ENCODE measurements at regions not wholly inside any gene's neighbourhood (a gene's known extent, or its start where the extent isn't known, plus 50 kb on each side); places are given as distances from the start of the nearest gene placed in this dataset.

DNA sequence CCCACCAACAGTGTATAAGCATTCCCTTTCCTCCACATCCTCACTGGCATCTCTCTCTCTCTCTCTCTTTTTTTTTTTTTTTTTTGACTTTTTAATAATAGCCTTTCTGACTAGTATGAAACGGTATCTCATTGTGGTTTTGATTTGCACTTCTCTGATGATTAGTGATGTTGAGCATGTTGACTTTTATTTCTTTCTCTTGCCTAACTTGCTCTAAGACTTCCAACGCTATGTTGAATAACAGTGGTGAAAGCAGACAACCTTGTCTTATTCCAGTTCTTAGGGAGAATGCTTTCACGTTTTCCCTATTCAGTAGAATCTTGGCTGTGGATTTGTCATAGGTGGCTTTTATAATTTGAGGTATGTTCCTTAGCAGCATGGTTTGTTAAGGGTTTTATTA is 249.4 kb upstream of the MDFIC2 start:
- Histone ChIP-seq H3K79me2 (ENCODE audit: insufficient read depth, low read length) (no peaks in the 10 kb centered on the region), H2AFZ (ENCODE audit: low read length) (no peak overlapping the region), H3K4me2 (ENCODE audit: low read length) (no peak overlapping the region), H3K36me3 (ENCODE audit: insufficient read depth, low read length) (no peaks in the 10 kb centered on the region), H4K20me1 (ENCODE audit: insufficient read depth, low read length) (no peaks in the 10 kb centered on the region), H3K9ac (ENCODE audit: low read length) (no peak overlapping the region), H3F3A (ENCODE audit: insufficient read depth, low read length) (no peaks in the 10 kb centered on the region), H3K9me2 (ENCODE audit: low read depth, low read length) (no peaks in the 10 kb centered on the region), H3K9me3 (ENCODE audit: low read length) (no peaks in the 10 kb centered on the region), H3K4me1 (ENCODE audit: insufficient read depth, low read length, severe bottlenecking) (no peaks in the 10 kb centered on the region), H3K4me3 (ENCODE audit: low read depth, low read length, poor library complexity, severe bottlenecking) (no peak overlapping the region), H3K27ac (ENCODE audit: low read depth, low read length, poor library complexity, severe bottlenecking) (no peak overlapping the region), H3K27me3 (ENCODE audit: insufficient read depth, low read length) (no peaks in the 10 kb centered on the region)
- TF ChIP-seq, protein P1, sequence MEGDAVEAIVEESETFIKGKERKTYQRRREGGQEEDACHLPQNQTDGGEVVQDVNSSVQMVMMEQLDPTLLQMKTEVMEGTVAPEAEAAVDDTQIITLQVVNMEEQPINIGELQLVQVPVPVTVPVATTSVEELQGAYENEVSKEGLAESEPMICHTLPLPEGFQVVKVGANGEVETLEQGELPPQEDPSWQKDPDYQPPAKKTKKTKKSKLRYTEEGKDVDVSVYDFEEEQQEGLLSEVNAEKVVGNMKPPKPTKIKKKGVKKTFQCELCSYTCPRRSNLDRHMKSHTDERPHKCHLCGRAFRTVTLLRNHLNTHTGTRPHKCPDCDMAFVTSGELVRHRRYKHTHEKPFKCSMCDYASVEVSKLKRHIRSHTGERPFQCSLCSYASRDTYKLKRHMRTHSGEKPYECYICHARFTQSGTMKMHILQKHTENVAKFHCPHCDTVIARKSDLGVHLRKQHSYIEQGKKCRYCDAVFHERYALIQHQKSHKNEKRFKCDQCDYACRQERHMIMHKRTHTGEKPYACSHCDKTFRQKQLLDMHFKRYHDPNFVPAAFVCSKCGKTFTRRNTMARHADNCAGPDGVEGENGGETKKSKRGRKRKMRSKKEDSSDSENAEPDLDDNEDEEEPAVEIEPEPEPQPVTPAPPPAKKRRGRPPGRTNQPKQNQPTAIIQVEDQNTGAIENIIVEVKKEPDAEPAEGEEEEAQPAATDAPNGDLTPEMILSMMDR (IDR thresholded peaks at IDR 0.05; ENCODE audit: low read length) = no peak
- no peak for TF ChIP-seq EZH2 (IDR thresholded peaks at IDR 0.05; ENCODE audit: borderline replicate concordance, low read length)

- H2AFZ ChIP-seq (ENCODE audit: low read length) = no peak overlapping the region
Measured at GRCh38 chr3:70558956-70559355, 246.5 kb upstream of the MDFIC2 start.

GRCh38 chr3:70557976-70558375 is 245.5 kb upstream of the MDFIC2 start:
- no peaks in the 10 kb centered on the region for H3K9me3 ChIP-seq (ENCODE audit: low read length)
- H3K27ac ChIP-seq (ENCODE audit: low read depth, low read length, poor library complexity, severe bottlenecking) = no peak overlapping the region
- H3K4me2 ChIP-seq (ENCODE audit: low read length) = no peak overlapping the region
- no peaks in the 10 kb centered on the region for H3K9me2 ChIP-seq (ENCODE audit: low read depth, low read length)
- TF ChIP-seq EZH2 (IDR thresholded peaks at IDR 0.05; ENCODE audit: borderline replicate concordance, low read length) = no peak
- TF ChIP-seq, protein P1 (IDR thresholded peaks at IDR 0.05; ENCODE audit: low read length) = no peak
- H3K79me2 ChIP-seq (ENCODE audit: insufficient read depth, low read length) = no peaks in the 10 kb centered on the region
- H3K27me3 ChIP-seq (ENCODE audit: insufficient read depth, low read length) = no peaks in the 10 kb centered on the region
- H2AFZ ChIP-seq (ENCODE audit: low read length) = no peak overlapping the region
- no peak overlapping the region for H3K9ac ChIP-seq (ENCODE audit: low read length)
- no peak overlapping the region for H3K4me3 ChIP-seq (ENCODE audit: low read depth, low read length, poor library complexity, severe bottlenecking)
- H3K4me1 ChIP-seq (ENCODE audit: insufficient read depth, low read length, severe bottlenecking) = no peaks in the 10 kb centered on the region
- H3K36me3 ChIP-seq (ENCODE audit: insufficient read depth, low read length) = no peaks in the 10 kb centered on the region
- no peaks in the 10 kb centered on the region for H4K20me1 ChIP-seq (ENCODE audit: insufficient read depth, low read length)
- H3F3A ChIP-seq (ENCODE audit: insufficient read depth, low read length) = no peaks in the 10 kb centered on the region

More at GRCh38 chr3:70558956-70559355, 246.5 kb upstream of the MDFIC2 start:
- Histone ChIP-seq H3K79me2 (ENCODE audit: insufficient read depth, low read length) (no peaks in the 10 kb centered on the region), H3K9me3 (ENCODE audit: low read length) (no peaks in the 10 kb centered on the region), H3K27ac (ENCODE audit: low read depth, low read length, poor library complexity, severe bottlenecking) (no peak overlapping the region), H3K9me2 (ENCODE audit: low read depth, low read length) (no peaks in the 10 kb centered on the region), H3F3A (ENCODE audit: insufficient read depth, low read length) (no peaks in the 10 kb centered on the region), H3K9ac (ENCODE audit: low read length) (no peak overlapping the region), H3K4me2 (ENCODE audit: low read length) (no peak overlapping the region), H4K20me1 (ENCODE audit: insufficient read depth, low read length) (no peaks in the 10 kb centered on the region), H3K4me1 (ENCODE audit: insufficient read depth, low read length, severe bottlenecking) (no peaks in the 10 kb centered on the region), H3K4me3 (ENCODE audit: low read depth, low read length, poor library complexity, severe bottlenecking) (no peak overlapping the region), H3K36me3 (ENCODE audit: insufficient read depth, low read length) (no peaks in the 10 kb centered on the region), H3K27me3 (ENCODE audit: insufficient read depth, low read length) (no peaks in the 10 kb centered on the region)
- TF ChIP-seq, protein P1 (IDR thresholded peaks at IDR 0.05; ENCODE audit: low read length) = no peak
- TF ChIP-seq EZH2 (IDR thresholded peaks at IDR 0.05; ENCODE audit: borderline replicate concordance, low read length) = no peak

Data from OCI-LY1 (cell line).